Prostate gland (tissue), 2 donors: ENCODE measurements at regions not wholly inside any gene's neighbourhood (a gene's known extent, or its start where the extent isn't known, plus 50 kb on each side); places are given as distances from the start of the nearest gene placed in this dataset.

Source experiments
- DNase-seq: peaks from one replicate; pipeline ENCODE4 v3.0.0-alpha.2; 2019; ENCODE audit warnings: low spot score
- H3K27ac ChIP-seq, 2 donors: fragments of 200-600 bp; sonication (generic); 2 replicates each; pipeline ENCODE4 v1.5.1; 2017 to 2019
- H3K27me3 ChIP-seq: fragments of 200-600 bp; sonication (generic); replicated peaks from 2 replicates; pipeline ENCODE4 v1.5.1; 2019; ENCODE audit not compliant: insufficient read depth
- H3K36me3 ChIP-seq, 2 donors: fragments of 200-600 bp; sonication (generic); 1 replicate in 1 of 2; 2 replicates in 1 of 2; pipeline versions ENCODE4 v1.5.1 to v1.8.1; 2017 to 2019
- H3K4me1 ChIP-seq: fragments of 200-600 bp; sonication (generic); replicated peaks from 2 replicates; pipeline ENCODE4 v1.5.1; 2019
- H3K4me3 ChIP-seq, 2 donors: fragments of 200-600 bp; sonication (generic); 2 replicates each; pipeline ENCODE4 v1.5.1; 2017 to 2019
- H3K9me3 ChIP-seq: fragments of 200-600 bp; sonication (generic); 2 replicates; pipeline ENCODE4 v1.5.1; 2017
- CTCF ChIP-seq, 4 experiments: fragments of 200-600 bp in 2 of 4; fragments of 450-650 bp in 2 of 4; sonication (generic) in 2 of 4; IDR thresholded peaks; 1 replicate in 3 of 4; 2 replicates in 1 of 4; pipeline ENCODE4 v1.5.1; 2016 to 2019; ENCODE audit warnings: antibody characterized with exemption in 4 of 4, mild to moderate bottlenecking in 2 of 4, moderate library complexity in 2 of 4
- POLR2A ChIP-seq: fragments of 450-650 bp; IDR thresholded peaks from one replicate; pipeline ENCODE4 v1.6.1; 2016; ENCODE audit warnings: antibody characterized with exemption, mild to moderate bottlenecking
- POLR2AphosphoS5 ChIP-seq: sonication (generic); formaldehyde crosslinking; IDR thresholded peaks from one replicate; pipeline ENCODE4 v1.6.1; 2017; ENCODE audit warnings: antibody characterized with exemption
- WGBS: methylation state at CpG from one replicate; pipeline ENCODE4 v1.1.5; 2018; 5-methylcytosine and 5-hydroxymethylcytosine counted together
- intact Hi-C: fragments of 100-400 bp; cut with DNase I; formaldehyde crosslinking; loops from one replicate; pipeline ENCODE4 v1.14.2; 2022

GRCh38 chr1:198472997-198473396 lies 67.5 kb downstream of the ATP6V1G3 start:
- DNase-seq, result no peak
- Histone ChIP-seq H3K4me1 (no peaks in the 10 kb centered on the region), H3K36me3 (no peaks in the 10 kb centered on the region), H3K4me3 (no peak overlapping the region), H3K27ac (no peak overlapping the region), H3K9me3 (no peaks in the 10 kb centered on the region), H3K27me3 (no peaks in the 10 kb centered on the region)
- TF ChIP-seq POLR2A (no peak), CTCF (IDR thresholded peaks at IDR 0.05) (no peak), POLR2AphosphoS5 (no peak)
- intact Hi-C loops, result no loop called here
- WGBS, result 83% methylated on average over 2 of the region's 2 CpGs

- Histone ChIP-seq H3K9me3 (no peaks in the 10 kb centered on the region), H3K27me3 (no peaks in the 10 kb centered on the region), H3K27ac (no peak overlapping the region), H3K4me1 (no peaks in the 10 kb centered on the region), H3K4me3 (no peak overlapping the region), H3K36me3 (no peaks in the 10 kb centered on the region)
- intact Hi-C loops, result no loop called here
- 83% methylated on average over 1 of the region's 1 CpG for WGBS
- no peak for DNase-seq
- TF ChIP-seq POLR2A (no peak), POLR2AphosphoS5 (no peak), CTCF (IDR thresholded peaks at IDR 0.05) (no peak)
These were observed 68.4 kb downstream of the ATP6V1G3 start for GRCh38 chr1:198472119-198472518.

GRCh38 chr1:198467907-198468306 lies 72.6 kb downstream of the ATP6V1G3 start:
- H3K36me3 ChIP-seq, result no peaks in the 10 kb centered on the region
- no peak for DNase-seq
- intact Hi-C loops, result loop anchor here (10.0 kb wide), 2 partner anchors 383 to 943 kb away; no protein-coding TSS in a partner anchor
- WGBS, result 57% methylated on average over 2 of the region's 2 CpGs
- no peak overlapping the region for H3K27ac ChIP-seq
- TF ChIP-seq POLR2A (no peak), POLR2AphosphoS5 (no peak), CTCF (IDR thresholded peaks at IDR 0.05) (no peak)
- no peaks in the 10 kb centered on the region for H3K4me1 ChIP-seq
- no peak overlapping the region for H3K4me3 ChIP-seq
- H3K27me3 ChIP-seq, result no peaks in the 10 kb centered on the region
- H3K9me3 ChIP-seq, result no peaks in the 10 kb centered on the region

- DNase-seq, result no peak
- 25% methylated on average over 2 of the region's 2 CpGs for WGBS
- Histone ChIP-seq H3K4me1 (no peaks in the 10 kb centered on the region), H3K36me3 (no peaks in the 10 kb centered on the region), H3K27ac (no peak overlapping the region), H3K4me3 (no peak overlapping the region), H3K9me3 (no peaks in the 10 kb centered on the region), H3K27me3 (no peaks in the 10 kb centered on the region)
- TF ChIP-seq POLR2AphosphoS5, result no peak
- TF ChIP-seq POLR2A, result no peak
- no peak for TF ChIP-seq CTCF (IDR thresholded peaks at IDR 0.05)
- intact Hi-C loops, result loop anchor here (10.0 kb wide), 2 partner anchors 383 to 943 kb away; no protein-coding TSS in a partner anchor
These were observed 73.1 kb downstream of the ATP6V1G3 start for GRCh38 chr1:198467342-198467741.

GRCh38 chr1:198465201-198466144 lies 75.0 kb downstream of the ATP6V1G3 start:
- Histone ChIP-seq H3K9me3 (no peaks in the 10 kb centered on the region), H3K36me3 (no peaks in the 10 kb centered on the region), H3K4me1 (no peaks in the 10 kb centered on the region), H3K27me3 (no peaks in the 10 kb centered on the region), H3K4me3 (no peak overlapping the region), H3K27ac (no peak overlapping the region)
- DNase-seq, result no peak
- intact Hi-C loops, result loop anchor here (10.0 kb wide), 2 partner anchors 381 to 941 kb away; no protein-coding TSS in a partner anchor
- TF ChIP-seq CTCF (IDR thresholded peaks at IDR 0.05), result peak in 3 of 4 experiments; percentile 25 to 66 (median 59)
- no peak for TF ChIP-seq POLR2AphosphoS5
- 42% methylated on average over 3 of the region's 3 CpGs for WGBS
